ENCODE measurements at regions not wholly inside any gene's neighbourhood (a gene's known extent, or its start where the extent isn't known, plus 50 kb on each side); places are given as distances from the start of the nearest gene placed in this dataset.

DNA sequence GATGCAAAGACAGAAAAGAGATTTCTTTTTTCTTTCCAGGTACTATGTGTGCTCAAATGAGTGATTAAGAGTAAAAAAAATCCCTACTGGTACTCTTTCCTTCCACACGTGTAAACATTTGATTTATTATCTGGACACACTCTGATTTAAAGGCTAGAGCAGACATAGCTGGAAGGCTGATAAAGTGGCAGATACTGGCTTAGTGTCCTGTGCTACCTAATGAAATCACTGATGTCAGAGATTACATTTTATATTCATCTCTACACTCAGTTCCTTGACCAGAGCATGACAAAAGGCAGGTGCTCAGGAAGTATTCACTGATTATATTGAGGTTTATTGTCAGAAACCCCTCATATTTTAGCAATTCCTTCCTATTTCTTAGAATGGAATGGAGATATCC lies 136.6 kb upstream of the SLC38A2 start:
- Histone ChIP-seq H3K9ac (ENCODE audit: low read length) (no peak overlapping the region), H3K4me2 (ENCODE audit: low read length) (no peak overlapping the region), H3K9me3 (ENCODE audit: low read length) (peaks cover 6% of the 10 kb centered on the region), H3K79me2 (replicated peaks; ENCODE audit: insufficient read depth, low read length) (no peaks in the 10 kb centered on the region), H3K36me3 (ENCODE audit: insufficient read depth, low read length) (no peaks in the 10 kb centered on the region), H3K4me3 (ENCODE audit: low read length) (no peak overlapping the region), H3K27me3 (ENCODE audit: insufficient read depth, low read depth, low read length) (no peaks in the 10 kb centered on the region), H2AFZ (ENCODE audit: low read depth, low read length) (no peak overlapping the region), H3F3A (ENCODE audit: insufficient read depth, low read length, poor library complexity, severe bottlenecking) (no peaks in the 10 kb centered on the region), H3K9me2 (ENCODE audit: insufficient read depth, low read length) (no peaks in the 10 kb centered on the region), H4K20me1 (ENCODE audit: insufficient read depth) (no peaks in the 10 kb centered on the region), H3K27ac (ENCODE audit: low read length) (no peak overlapping the region)
- TF ChIP-seq EZH2 (IDR thresholded peaks at IDR 0.05; ENCODE audit: borderline replicate concordance, insufficient read depth, low read length, poor library complexity, severe bottlenecking) (no peak), SMC3 (conservative IDR thresholded peaks at IDR 0.05; ENCODE audit: poor library complexity) (no peak), POLR2AphosphoS5 (IDR thresholded peaks at IDR 0.05) (no peak)

DNA sequence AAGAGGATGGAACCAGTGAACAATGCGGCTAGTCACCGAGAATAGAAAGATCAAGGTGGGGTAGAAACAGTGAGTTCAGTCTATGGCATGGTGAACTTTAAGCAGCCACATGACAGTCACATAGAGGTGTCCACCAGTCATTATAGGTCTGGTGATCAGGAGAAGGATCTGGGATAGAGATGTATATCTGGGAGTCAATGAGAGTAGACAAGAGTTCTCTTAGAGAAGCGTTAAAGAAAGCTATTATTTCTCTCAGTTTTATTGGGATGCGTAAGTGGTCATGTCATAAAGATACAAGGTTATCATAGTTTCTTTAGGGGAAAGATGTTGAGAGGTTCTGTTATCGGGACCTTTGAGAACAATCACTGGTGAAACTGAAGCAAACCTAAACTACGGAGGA lies 136.1 kb upstream of the SLC38A2 start:
- H3K27me3 ChIP-seq (ENCODE audit: insufficient read depth, low read depth, low read length), result no peaks in the 10 kb centered on the region
- H3K4me2 ChIP-seq (ENCODE audit: low read length), result no peak overlapping the region
- H3K9me2 ChIP-seq (ENCODE audit: insufficient read depth, low read length), result no peaks in the 10 kb centered on the region
- TF ChIP-seq SMC3 (conservative IDR thresholded peaks at IDR 0.05; ENCODE audit: poor library complexity) (no peak), RAD21 (conservative IDR thresholded peaks at IDR 0.05) (no peak), TAF1 (IDR thresholded peaks at IDR 0.05; ENCODE audit: low read depth) (no peak), POLR2AphosphoS5 (IDR thresholded peaks at IDR 0.05) (no peak), EZH2 (IDR thresholded peaks at IDR 0.05; ENCODE audit: borderline replicate concordance, insufficient read depth, low read length, poor library complexity, severe bottlenecking) (no peak), MXI1 (conservative IDR thresholded peaks at IDR 0.05; ENCODE audit: poor library complexity, severe bottlenecking) (no peak), EP300 (conservative IDR thresholded peaks at IDR 0.05; ENCODE audit: poor library complexity, severe bottlenecking) (no peak)
- TF ChIP-seq, protein P1, sequence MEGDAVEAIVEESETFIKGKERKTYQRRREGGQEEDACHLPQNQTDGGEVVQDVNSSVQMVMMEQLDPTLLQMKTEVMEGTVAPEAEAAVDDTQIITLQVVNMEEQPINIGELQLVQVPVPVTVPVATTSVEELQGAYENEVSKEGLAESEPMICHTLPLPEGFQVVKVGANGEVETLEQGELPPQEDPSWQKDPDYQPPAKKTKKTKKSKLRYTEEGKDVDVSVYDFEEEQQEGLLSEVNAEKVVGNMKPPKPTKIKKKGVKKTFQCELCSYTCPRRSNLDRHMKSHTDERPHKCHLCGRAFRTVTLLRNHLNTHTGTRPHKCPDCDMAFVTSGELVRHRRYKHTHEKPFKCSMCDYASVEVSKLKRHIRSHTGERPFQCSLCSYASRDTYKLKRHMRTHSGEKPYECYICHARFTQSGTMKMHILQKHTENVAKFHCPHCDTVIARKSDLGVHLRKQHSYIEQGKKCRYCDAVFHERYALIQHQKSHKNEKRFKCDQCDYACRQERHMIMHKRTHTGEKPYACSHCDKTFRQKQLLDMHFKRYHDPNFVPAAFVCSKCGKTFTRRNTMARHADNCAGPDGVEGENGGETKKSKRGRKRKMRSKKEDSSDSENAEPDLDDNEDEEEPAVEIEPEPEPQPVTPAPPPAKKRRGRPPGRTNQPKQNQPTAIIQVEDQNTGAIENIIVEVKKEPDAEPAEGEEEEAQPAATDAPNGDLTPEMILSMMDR (IDR thresholded peaks at IDR 0.05; ENCODE audit: poor library complexity, severe bottlenecking), result no peak
- TF ChIP-seq, protein P2, sequence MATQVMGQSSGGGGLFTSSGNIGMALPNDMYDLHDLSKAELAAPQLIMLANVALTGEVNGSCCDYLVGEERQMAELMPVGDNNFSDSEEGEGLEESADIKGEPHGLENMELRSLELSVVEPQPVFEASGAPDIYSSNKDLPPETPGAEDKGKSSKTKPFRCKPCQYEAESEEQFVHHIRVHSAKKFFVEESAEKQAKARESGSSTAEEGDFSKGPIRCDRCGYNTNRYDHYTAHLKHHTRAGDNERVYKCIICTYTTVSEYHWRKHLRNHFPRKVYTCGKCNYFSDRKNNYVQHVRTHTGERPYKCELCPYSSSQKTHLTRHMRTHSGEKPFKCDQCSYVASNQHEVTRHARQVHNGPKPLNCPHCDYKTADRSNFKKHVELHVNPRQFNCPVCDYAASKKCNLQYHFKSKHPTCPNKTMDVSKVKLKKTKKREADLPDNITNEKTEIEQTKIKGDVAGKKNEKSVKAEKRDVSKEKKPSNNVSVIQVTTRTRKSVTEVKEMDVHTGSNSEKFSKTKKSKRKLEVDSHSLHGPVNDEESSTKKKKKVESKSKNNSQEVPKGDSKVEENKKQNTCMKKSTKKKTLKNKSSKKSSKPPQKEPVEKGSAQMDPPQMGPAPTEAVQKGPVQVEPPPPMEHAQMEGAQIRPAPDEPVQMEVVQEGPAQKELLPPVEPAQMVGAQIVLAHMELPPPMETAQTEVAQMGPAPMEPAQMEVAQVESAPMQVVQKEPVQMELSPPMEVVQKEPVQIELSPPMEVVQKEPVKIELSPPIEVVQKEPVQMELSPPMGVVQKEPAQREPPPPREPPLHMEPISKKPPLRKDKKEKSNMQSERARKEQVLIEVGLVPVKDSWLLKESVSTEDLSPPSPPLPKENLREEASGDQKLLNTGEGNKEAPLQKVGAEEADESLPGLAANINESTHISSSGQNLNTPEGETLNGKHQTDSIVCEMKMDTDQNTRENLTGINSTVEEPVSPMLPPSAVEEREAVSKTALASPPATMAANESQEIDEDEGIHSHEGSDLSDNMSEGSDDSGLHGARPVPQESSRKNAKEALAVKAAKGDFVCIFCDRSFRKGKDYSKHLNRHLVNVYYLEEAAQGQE (IDR thresholded peaks at IDR 0.05; ENCODE audit: borderline replicate concordance), result no peak
- peaks cover 6% of the 10 kb centered on the region for H3K9me3 ChIP-seq (ENCODE audit: low read length)
- no peaks in the 10 kb centered on the region for H3F3A ChIP-seq (ENCODE audit: insufficient read depth, low read length, poor library complexity, severe bottlenecking)
- no peaks in the 10 kb centered on the region for H3K79me2 ChIP-seq (replicated peaks; ENCODE audit: insufficient read depth, low read length)
- H3K9ac ChIP-seq (ENCODE audit: low read length), result no peak overlapping the region
- H3K27ac ChIP-seq (ENCODE audit: low read length), result no peak overlapping the region
- H2AFZ ChIP-seq (ENCODE audit: low read depth, low read length), result no peak overlapping the region
- H4K20me1 ChIP-seq (ENCODE audit: insufficient read depth), result no peaks in the 10 kb centered on the region
- no peak overlapping the region for H3K4me3 ChIP-seq (ENCODE audit: low read length)
- no peaks in the 10 kb centered on the region for H3K36me3 ChIP-seq (ENCODE audit: insufficient read depth, low read length)

DNA sequence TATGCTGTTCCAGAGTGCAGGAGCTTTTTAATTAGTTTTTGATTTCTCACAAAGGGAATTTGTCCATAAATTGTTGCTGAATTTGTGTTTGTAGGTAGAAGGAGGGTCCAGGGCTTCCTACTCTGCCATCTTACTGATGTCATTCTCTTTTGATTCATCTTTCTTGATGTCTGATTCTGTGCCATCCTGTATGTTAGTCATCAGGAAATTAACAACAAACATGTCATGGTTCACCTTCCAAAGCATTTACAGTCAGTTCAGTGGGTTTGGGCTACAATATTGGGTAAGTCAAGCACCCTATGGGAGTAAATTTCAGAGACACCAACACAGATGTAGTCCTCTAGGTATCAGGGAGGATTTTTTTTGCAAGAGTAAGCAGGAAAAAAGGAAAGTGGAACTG lies 135.2 kb upstream of the SLC38A2 start:
- H4K20me1 ChIP-seq (ENCODE audit: insufficient read depth), result no peaks in the 10 kb centered on the region
- peaks cover 6% of the 10 kb centered on the region for H3K9me3 ChIP-seq (ENCODE audit: low read length)
- H3F3A ChIP-seq (ENCODE audit: insufficient read depth, low read length, poor library complexity, severe bottlenecking), result no peaks in the 10 kb centered on the region
- TF ChIP-seq SMC3 (conservative IDR thresholded peaks at IDR 0.05; ENCODE audit: poor library complexity), result no peak
- TF ChIP-seq, protein P2 (IDR thresholded peaks at IDR 0.05; ENCODE audit: borderline replicate concordance), result no peak
- TF ChIP-seq TAF1 (IDR thresholded peaks at IDR 0.05; ENCODE audit: low read depth), result no peak
- TF ChIP-seq POLR2AphosphoS5 (IDR thresholded peaks at IDR 0.05), result no peak
- no peak for TF ChIP-seq EP300 (conservative IDR thresholded peaks at IDR 0.05; ENCODE audit: poor library complexity, severe bottlenecking)
- TF ChIP-seq RAD21 (conservative IDR thresholded peaks at IDR 0.05), result no peak
- TF ChIP-seq, protein P1 (IDR thresholded peaks at IDR 0.05; ENCODE audit: poor library complexity, severe bottlenecking), result no peak
- TF ChIP-seq MXI1 (conservative IDR thresholded peaks at IDR 0.05; ENCODE audit: poor library complexity, severe bottlenecking), result no peak
- no peaks in the 10 kb centered on the region for H3K36me3 ChIP-seq (ENCODE audit: insufficient read depth, low read length)
- no peaks in the 10 kb centered on the region for H3K79me2 ChIP-seq (replicated peaks; ENCODE audit: insufficient read depth, low read length)
- no peak overlapping the region for H3K4me2 ChIP-seq (ENCODE audit: low read length)
- H3K27me3 ChIP-seq (ENCODE audit: insufficient read depth, low read depth, low read length), result no peaks in the 10 kb centered on the region
- no peak overlapping the region for H3K4me3 ChIP-seq (ENCODE audit: low read length)
- no peak overlapping the region for H2AFZ ChIP-seq (ENCODE audit: low read depth, low read length)
- H3K9ac ChIP-seq (ENCODE audit: low read length), result no peak overlapping the region
- H3K27ac ChIP-seq (ENCODE audit: low read length), result no peak overlapping the region
- no peaks in the 10 kb centered on the region for H3K9me2 ChIP-seq (ENCODE audit: insufficient read depth, low read length)
